BJ (cell line): ENCODE measurements at regions not wholly inside any gene's neighbourhood (a gene's known extent, or its start where the extent isn't known, plus 50 kb on each side); places are given as distances from the start of the nearest gene placed in this dataset.

Source experiments
- CTCF ChIA-PET: fragments of 350-600 bp; formaldehyde crosslinking; extraction: SDS; loops from one replicate; lab custom pipeline; 2021; ENCODE audit warnings: antibody characterized with exemption, inconsistent platforms; lab: Yijun Ruan, JAX
- POLR2A ChIA-PET: fragments of 300-600 bp; sonication (Branson Sonifier 250); formaldehyde crosslinking; extraction: SDS; loops from one replicate; lab custom pipeline; 2021; ENCODE audit warnings: antibody characterized with exemption; lab: Charles Lee
- DNase-seq: peaks from one replicate; pipeline ENCODE4 v3.0.0-alpha.2; 2011; ENCODE audit warnings: low read depth
- H3K27me3 ChIP-seq: 2 replicates; pipeline ENCODE4 v1.6.0; 2011; ENCODE audit warnings: low read length; ENCODE audit not compliant: control insufficient read depth, insufficient read depth
- H3K36me3 ChIP-seq: 2 replicates; pipeline ENCODE4 v1.5.1; 2011; ENCODE audit warnings: low read length; ENCODE audit not compliant: control insufficient read depth, insufficient read depth
- H3K4me3 ChIP-seq: 2 replicates; pipeline ENCODE4 v1.5.1; 2011; ENCODE audit warnings: low read depth, mild to moderate bottlenecking, control low read depth, low read length
- TF ChIP-seq, protein P1 (sequence below): IDR thresholded peaks from 2 replicates; pipeline ENCODE4 v1.5.1; 2011; ENCODE audit warnings: low read depth, mild to moderate bottlenecking, control low read depth, inconsistent platforms, low read length, moderate library complexity; ENCODE audit not compliant: insufficient read depth

GRCh38 chr1:229138058-229138457 lies 132.9 kb upstream of the RAB4A start:
- TF ChIP-seq, protein P1, sequence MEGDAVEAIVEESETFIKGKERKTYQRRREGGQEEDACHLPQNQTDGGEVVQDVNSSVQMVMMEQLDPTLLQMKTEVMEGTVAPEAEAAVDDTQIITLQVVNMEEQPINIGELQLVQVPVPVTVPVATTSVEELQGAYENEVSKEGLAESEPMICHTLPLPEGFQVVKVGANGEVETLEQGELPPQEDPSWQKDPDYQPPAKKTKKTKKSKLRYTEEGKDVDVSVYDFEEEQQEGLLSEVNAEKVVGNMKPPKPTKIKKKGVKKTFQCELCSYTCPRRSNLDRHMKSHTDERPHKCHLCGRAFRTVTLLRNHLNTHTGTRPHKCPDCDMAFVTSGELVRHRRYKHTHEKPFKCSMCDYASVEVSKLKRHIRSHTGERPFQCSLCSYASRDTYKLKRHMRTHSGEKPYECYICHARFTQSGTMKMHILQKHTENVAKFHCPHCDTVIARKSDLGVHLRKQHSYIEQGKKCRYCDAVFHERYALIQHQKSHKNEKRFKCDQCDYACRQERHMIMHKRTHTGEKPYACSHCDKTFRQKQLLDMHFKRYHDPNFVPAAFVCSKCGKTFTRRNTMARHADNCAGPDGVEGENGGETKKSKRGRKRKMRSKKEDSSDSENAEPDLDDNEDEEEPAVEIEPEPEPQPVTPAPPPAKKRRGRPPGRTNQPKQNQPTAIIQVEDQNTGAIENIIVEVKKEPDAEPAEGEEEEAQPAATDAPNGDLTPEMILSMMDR: no peak

DNA sequence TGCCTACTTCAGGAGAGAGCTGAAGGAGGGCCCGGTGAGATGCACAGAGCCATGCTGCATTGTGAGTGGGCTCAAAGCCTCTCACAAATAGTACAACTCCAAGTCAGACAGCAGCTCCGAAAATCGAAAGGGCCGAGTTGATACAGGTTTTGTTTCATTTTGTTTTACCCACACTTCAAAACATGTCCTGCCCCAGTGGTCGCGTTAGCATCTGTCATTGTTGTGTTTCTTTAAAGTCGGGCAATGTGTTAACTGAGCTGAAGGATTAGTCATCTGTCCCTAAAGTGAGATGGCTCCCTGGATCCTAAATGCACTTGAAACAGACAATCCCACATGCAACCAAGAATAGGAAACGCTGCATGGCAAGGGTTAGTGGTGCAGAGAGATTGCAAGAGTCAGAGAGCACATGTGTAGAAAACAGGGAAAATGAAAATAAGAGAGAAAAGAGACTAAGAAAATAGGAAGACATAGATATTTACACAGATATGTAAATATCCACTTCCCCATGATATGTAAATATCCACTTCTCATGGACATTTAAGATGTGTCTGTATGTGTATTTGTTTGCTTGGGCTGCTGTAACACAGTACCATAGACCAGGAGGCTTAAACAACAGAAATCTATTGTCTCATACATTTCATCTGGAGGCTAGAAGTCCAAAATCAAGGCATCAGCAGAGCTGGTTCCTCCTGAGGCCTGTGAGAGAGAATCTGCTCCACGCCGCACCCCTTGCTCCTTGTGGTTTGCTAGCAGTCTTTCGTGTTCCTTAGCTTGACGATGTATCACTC lies 131.4 kb upstream of the RAB4A start:
- TF ChIP-seq, protein P1: no peak
- CTCF ChIA-PET: no interaction called here
- H3K4me3 ChIP-seq: no peak overlapping the region
- POLR2A ChIA-PET: no interaction called here
- no peaks in the 10 kb centered on the region for H3K36me3 ChIP-seq
- H3K27me3 ChIP-seq: no peaks in the 10 kb centered on the region; the same call in 1 of the 2 replicates
- DNase-seq: no peak

More at GRCh38 chr1:229138058-229138457, 132.9 kb upstream of the RAB4A start:
- DNase-seq: no peak
- Histone ChIP-seq H3K27me3 (no peaks in the 10 kb centered on the region; the same call in 1 of the 2 replicates), H3K4me3 (no peak overlapping the region), H3K36me3 (no peaks in the 10 kb centered on the region)
- ChIA-PET POLR2A (no interaction called here), CTCF (no interaction called here)

GRCh38 chr1:229140119-229140396 lies 130.9 kb upstream of the RAB4A start:
- TF ChIP-seq, protein P1: no peak
- Histone ChIP-seq H3K27me3 (no peaks in the 10 kb centered on the region; the same call in 1 of the 2 replicates), H3K4me3 (no peak overlapping the region), H3K36me3 (no peaks in the 10 kb centered on the region)
- ChIA-PET POLR2A (no interaction called here), CTCF (no interaction called here)
- no peak for DNase-seq

DNA sequence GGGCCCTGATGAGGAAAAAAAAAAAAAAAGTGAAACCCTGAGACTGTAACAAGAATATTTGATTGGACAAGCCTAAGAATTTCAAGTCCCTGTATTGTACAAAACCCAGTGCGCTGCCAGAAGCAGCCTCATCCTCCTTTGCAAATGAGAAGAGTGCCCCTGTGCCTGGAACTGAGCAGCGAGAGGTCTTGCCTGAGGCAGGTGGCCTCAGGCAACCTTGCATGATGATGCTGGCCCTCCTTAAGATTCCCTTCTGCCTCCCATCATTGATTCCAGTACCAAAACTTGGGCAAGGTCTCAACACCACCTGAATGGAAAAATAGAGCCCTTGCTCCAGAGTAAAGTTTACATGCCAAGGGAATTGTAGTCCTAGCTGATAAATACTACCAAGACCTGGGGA lies 129.6 kb upstream of the RAB4A start:
- Histone ChIP-seq H3K36me3 (no peaks in the 10 kb centered on the region), H3K27me3 (no peaks in the 10 kb centered on the region; the same call in 1 of the 2 replicates), H3K4me3 (no peak overlapping the region)
- ChIA-PET CTCF (interaction anchor here (0.5 to 1.2 kb wide), 2 partner anchors 15 to 455 kb away, joined by 3 read pairs; no protein-coding TSS in a partner anchor), POLR2A (no interaction called here)
- no peak for DNase-seq
- TF ChIP-seq, protein P1: no peak

DNA sequence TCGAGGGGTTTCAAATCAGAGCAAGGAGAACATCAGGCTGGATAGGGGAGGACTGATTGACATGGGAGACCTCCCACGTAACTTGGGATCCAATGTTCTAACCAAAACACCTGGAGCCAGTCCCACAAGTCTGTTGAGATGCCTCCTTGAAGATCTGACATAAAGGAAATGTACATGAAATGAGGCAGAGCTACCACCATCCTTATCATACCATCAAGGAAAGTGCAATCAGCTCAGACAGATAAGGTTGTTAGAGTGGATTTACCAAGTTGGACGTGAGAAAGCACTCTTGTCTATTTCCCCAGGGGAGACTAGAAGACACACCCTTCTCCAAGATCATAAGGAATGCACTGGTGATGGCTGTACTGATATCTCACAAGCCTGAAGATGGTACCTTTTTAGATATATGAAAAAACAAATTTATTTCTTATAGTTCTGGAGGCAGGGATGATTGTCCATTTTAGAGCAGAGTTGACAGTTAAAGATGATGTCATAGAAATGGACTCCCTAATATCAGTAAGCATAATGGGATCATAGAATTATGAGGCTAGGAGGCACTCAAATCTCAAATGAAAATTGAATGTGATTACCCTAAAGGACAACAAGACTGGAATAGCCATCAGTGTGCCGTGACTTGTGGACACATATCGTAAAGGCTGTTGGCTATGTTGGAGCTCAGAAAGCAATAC lies 129.1 kb upstream of the RAB4A start:
- no peaks in the 10 kb centered on the region for H3K36me3 ChIP-seq
- ChIA-PET POLR2A (no interaction called here), CTCF (interaction anchor here (1.2 kb wide), 1 partner anchor 15 kb away, joined by 3 read pairs; no protein-coding TSS in a partner anchor)
- no peak overlapping the region for H3K4me3 ChIP-seq
- no peaks in the 10 kb centered on the region; the same call in 1 of the 2 replicates for H3K27me3 ChIP-seq
- TF ChIP-seq, protein P1: no peak
- no peak for DNase-seq
